HG02798 (cell line): ENCODE measurements at regions not wholly inside any gene's neighbourhood (a gene's known extent, or its start where the extent isn't known, plus 50 kb on each side); places are given as distances from the start of the nearest gene placed in this dataset.

Source experiments
- ATAC-seq: cut with Tn5 transposase; IDR thresholded peaks from one replicate; pipeline ENCODE4 v1.9.1; 2021; ENCODE audit warnings: mild to moderate bottlenecking; ENCODE audit not compliant: unreplicated experiment, poor library complexity

GRCh38 chr3:72340056-72340455, 508.2 kb downstream of the SHQ1 start:
- no peak for ATAC-seq

DNA sequence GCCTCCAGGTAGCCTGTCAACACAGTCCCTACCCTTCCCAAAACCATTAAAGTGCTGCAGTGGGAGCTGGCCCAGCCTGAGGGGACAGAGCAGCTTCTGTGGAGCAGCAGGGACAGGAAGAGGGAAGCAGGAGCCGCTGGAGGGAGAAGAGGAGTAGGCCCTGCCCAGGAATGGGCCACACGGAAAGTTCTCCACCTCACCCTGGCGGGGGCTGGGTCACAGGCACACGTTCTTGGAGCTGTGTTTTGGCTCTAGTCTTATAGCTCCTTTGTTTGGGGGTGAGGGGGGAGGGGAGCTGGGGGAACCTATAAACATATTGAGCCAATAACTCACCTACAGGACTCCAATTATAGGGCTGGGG, 508.6 kb downstream of the SHQ1 start:
- ATAC-seq: no peak

GRCh38 chr3:72338942-72339669, 509.1 kb downstream of the SHQ1 start:
- ATAC-seq: peak; percentile 56

DNA sequence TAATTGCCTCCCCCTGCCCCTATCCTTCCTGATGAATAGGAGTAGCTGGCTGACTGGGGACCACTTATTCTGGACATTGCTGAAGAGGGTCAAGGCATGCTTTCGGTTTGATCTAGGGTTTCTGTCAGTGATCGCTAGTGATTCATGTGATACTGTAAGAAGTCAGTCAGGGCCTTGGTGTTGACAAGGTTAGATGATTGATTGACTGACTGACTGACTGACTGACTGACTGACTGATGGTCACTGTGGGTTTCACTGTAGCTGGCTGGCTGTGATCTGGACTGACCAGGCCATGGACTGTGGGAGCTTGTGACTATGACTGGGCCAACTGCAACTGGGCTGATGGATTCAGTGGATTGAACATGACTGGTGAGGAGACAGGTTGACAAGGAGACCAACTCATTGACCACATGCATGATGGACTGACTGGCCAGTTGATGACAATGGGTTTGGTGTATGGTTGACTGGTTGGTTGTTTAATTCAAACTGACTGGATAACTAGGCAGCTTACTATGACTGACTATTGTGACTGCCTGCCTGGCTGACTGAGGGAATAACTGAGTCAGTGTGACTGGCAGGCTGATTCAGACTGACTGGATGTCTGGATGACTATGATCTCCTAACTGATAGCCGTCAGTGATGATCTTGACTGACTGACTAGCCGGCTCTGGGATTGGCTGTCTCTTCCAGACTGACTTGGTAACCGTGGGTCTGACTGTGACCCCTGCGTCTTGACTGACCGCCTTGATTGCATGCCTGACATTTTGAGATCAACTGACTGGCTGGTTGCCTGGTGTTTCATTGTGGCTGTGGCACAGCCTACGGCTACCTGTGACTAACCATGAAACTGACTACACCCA, 509.9 kb downstream of the SHQ1 start:
- no peak for ATAC-seq

- no peak for ATAC-seq
These were observed 510.8 kb downstream of the SHQ1 start for GRCh38 chr3:72337480-72337855.

GRCh38 chr3:72336821-72337479, 511.3 kb downstream of the SHQ1 start:
- ATAC-seq: no peak

DNA sequence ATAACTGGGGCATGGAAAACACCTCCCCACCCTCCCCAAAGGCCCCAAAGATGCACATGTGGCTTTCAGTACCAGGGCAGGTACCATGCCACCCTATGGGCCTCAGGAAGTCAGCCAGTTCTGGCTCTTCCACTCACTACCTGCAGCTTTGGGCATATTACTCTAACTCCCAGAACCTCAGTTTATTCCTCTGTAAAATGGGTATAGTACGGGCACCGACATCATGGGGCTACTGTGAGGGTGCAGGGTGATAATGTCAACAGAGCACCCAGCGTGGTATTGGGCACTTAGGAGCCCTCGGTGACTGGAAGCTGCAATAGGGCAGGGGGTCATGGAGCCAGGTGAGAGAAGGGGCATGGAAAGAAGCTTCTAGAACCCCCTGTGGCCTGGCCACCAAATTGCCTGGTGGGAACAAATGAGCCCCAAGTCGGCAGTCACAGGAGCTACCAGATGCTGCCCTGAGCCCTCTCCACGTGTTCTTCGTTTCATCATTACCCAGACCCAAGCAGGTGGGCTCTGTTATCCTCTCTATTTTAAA, 512.1 kb downstream of the SHQ1 start:
- ATAC-seq: no peak

- ATAC-seq: no peak
These were observed 512.7 kb downstream of the SHQ1 start for GRCh38 chr3:72335458-72336095.

GRCh38 chr3:72334681-72335457, 513.4 kb downstream of the SHQ1 start:
- no peak for ATAC-seq

DNA sequence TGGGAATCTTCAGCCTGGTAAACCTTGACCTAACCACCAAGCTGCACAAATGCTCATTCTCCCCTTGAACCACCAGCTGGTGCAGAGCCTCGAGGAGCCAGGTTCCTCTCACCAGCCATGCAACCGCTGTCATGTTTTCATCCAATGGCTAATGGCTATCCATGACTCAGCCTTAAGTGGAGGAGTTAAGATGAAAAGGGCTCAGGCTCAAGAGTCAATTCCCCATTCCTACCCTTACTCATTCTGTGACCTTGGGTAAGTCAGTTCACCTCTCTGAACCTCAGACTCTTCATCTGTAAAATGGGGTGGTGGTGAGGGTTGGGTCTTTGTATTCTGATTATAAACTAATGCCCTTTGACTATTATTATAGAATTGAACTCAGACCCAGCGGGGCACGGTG, 515.6 kb downstream of the SHQ1 start:
- ATAC-seq: no peak

GRCh38 chr3:72332036-72332435, 516.2 kb downstream of the SHQ1 start:
- no peak for ATAC-seq

DNA sequence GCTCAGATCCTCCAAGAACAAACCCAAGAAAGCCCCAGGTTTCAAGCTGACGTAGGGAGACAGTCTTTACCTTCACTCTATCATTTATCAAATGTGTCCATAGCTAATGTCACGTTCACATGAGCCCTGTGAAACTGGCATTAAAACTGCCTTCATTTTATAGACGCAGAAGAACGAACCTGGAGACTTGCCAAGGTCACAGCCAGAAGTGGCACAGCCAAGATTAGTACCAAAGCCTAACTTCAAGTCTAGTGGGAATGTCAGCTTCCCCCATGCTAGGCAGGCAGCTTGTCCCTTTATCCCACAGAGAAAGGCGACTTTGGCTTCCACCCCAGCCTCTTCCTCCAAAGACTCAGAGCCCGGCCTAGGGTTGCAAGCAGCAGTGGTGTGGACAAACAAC, 517.2 kb downstream of the SHQ1 start:
- ATAC-seq: no peak

GRCh38 chr3:72329354-72329753, 518.9 kb downstream of the SHQ1 start:
- ATAC-seq: no peak

DNA sequence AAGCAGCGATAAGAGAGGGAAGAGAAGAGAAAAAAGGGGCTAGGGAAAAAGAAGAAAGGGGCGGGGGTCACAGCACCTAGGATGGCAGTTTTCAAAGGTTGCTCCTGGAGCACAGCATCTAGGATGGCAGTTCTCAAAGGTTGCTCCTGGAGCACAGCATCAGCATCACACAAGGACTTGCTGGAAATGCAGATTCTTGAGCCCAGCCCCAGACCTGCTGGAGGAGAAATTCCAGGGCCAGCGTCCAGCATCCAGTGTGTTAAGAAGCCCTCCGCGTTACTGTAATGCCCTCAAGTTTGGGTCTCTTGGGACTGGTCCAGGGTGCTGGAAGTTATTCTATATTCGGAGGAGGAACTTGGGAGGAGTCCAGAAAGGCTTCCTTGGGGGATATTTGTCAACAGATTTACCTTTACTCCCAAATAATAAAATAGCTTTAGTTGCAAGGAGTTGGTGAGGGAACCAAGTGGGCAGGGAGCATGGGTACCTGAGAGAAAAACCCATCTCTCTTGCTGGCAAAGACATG, 519.4 kb downstream of the SHQ1 start:
- no peak for ATAC-seq

DNA sequence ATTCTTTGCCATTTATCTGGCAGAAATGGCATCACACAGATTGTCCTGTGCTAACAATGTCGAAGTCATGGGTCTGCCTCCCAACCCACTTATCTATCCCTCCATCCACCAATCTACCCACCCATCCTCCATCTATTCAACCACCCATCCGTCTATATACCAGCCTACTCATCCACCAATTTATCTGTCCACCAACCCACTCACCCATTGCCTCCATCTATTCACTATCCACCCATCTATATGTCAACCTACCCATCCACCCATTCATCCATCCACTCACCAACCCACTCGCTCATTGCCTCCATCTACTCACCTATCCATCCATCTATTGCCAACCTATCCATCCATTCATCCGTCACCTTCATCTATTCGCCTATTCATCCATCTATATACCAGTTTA, 521.2 kb downstream of the SHQ1 start:
- ATAC-seq: no peak

- no peak for ATAC-seq
These were observed 523.9 kb downstream of the SHQ1 start for GRCh38 chr3:72324253-72324811.

DNA sequence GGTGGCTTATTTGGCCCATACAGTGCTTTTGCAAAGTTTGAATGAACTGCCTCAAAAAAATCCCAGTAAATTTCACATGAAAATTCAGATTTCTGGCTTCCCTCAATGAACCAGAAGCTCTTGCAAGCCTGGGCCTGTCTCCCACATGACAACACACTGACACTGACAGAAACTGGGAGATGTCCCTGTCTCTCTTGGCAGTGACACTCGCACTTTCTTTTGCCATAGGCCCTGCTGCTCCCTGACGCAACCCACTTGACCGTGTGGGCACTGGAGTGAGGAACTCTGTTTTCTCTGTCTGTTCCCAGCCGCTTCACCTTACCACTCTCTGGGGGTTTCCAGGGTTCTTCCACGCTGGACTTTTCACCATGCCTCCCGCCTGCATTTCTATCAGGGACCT, 524.5 kb downstream of the SHQ1 start:
- no peak for ATAC-seq

DNA sequence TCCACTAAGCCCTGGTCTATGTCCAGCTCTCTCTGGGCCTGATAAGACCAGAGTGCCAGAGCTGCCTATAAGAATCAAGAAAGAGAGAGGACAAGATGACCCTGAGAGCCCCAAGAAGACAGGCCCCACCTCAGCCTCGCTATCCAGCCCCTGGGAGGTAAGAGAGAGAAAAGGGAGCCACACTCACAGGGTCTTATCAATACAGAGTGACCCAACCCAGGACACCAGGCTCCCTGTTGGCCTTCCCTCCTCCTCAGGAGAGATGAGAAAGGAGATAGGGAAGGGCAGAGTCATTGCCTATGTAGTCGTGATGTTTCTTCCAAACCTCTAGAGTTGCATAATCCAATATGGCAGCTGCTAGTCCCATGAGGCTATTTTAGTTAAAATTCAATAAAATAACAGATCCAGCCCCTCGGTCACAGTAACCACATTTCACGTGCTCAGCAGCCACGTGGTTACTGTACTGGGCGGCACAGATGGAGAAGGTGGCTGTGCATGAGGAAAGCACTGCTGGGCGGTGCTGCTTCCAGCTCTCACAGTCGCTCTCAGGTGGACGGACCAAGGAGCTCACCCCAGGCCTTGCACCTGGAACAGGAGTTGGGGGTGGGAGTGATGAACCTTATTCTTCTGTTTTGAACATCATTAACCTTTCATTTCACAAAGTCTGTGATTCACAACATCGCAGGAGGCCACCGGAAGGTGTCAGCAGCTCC, 525.8 kb downstream of the SHQ1 start:
- ATAC-seq: no peak

DNA sequence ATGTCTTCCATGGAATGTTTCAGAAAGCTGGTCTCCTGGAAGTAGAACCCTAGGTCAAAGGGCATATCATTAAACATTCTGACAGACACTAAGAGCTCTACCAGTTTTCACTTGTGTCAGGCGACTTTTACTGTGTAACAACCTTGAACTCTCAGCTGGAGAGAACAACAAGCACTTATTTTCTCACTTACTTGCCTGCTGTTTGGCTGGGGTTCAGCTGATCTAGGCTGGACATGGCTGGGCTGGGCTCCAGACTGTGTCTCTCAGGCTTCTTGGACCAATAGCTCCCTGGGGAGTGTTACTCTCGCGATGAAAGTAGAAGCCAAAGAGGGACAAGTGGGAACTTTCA, 527.3 kb downstream of the SHQ1 start:
- ATAC-seq: no peak
